SK-N-SH treated with all-trans-retinoic acid at 6 μM for 48 hours (cell line): ENCODE measurements at regions not wholly inside any gene's neighbourhood (a gene's known extent, or its start where the extent isn't known, plus 50 kb on each side); places are given as distances from the start of the nearest gene placed in this dataset.

Experiments
- ATAC-seq: fragments of 200-7000 bp; cut with Tn5 transposase; 3 replicates; pipeline ENCODE4 v1.9.1; 2020; ENCODE audit warnings: mild to moderate bottlenecking, moderate library complexity
- ARNTL ChIP-seq: fragments of 450-650 bp; formaldehyde crosslinking; IDR thresholded peaks from 2 replicates; pipeline ENCODE4 v1.5.0; 2020; ENCODE audit warnings: low read depth, mild to moderate bottlenecking, moderate library complexity, borderline replicate concordance
- CREB5 ChIP-seq: fragments of 250-450 bp; sonication (Bioruptor Pico); IDR thresholded peaks from 2 replicates; pipeline ENCODE4 v1.5.1; 2020; ENCODE audit warnings: low read depth, mild to moderate bottlenecking, moderate library complexity
- CSDC2 ChIP-seq: fragments of 250-450 bp; sonication (Bioruptor Pico); IDR thresholded peaks from 2 replicates; pipeline ENCODE4 v1.5.0; 2020; ENCODE audit warnings: mild to moderate bottlenecking, moderate library complexity
- ESRRG ChIP-seq: fragments of 250-450 bp; sonication (Bioruptor Pico); IDR thresholded peaks from 2 replicates; pipeline ENCODE4 v1.6.1; 2021; ENCODE audit warnings: mild to moderate bottlenecking
- GLIS3 ChIP-seq: fragments of 250-450 bp; sonication (Bioruptor Pico); IDR thresholded peaks from 2 replicates; pipeline ENCODE4 v1.5.0; 2020; ENCODE audit warnings: mild to moderate bottlenecking, moderate library complexity
- ISL1 ChIP-seq: fragments of 250-450 bp; sonication (Bioruptor Pico); IDR thresholded peaks from 2 replicates; pipeline ENCODE4 v2.1.2; 2022; ENCODE audit warnings: mild to moderate bottlenecking, moderate library complexity
- OSR1 ChIP-seq: fragments of 250-450 bp; sonication (Bioruptor Pico); IDR thresholded peaks from 2 replicates; pipeline ENCODE4 v1.8.0; 2022; ENCODE audit warnings: moderate library complexity, mild to moderate bottlenecking, inconsistent platforms
- PPARA ChIP-seq: fragments of 250-450 bp; sonication (Bioruptor Pico); IDR thresholded peaks from 2 replicates; pipeline ENCODE4 v1.5.0; 2020; ENCODE audit warnings: mild to moderate bottlenecking, borderline replicate concordance
- RARB ChIP-seq: fragments of 250-450 bp; sonication (Bioruptor Pico); IDR thresholded peaks from 2 replicates; pipeline ENCODE4 v1.8.0; 2021; ENCODE audit warnings: mild to moderate bottlenecking, moderate library complexity
- SNAI2 ChIP-seq: fragments of 250-450 bp; sonication (Bioruptor Pico); IDR thresholded peaks from 2 replicates; pipeline ENCODE4 v1.5.0; 2020; ENCODE audit warnings: mild to moderate bottlenecking, moderate library complexity
- TCF4 ChIP-seq: fragments of 250-450 bp; sonication (Bioruptor Pico); IDR thresholded peaks from 2 replicates; pipeline ENCODE4 v1.8.0; 2021; ENCODE audit warnings: mild to moderate bottlenecking, moderate library complexity, borderline replicate concordance
- TOX ChIP-seq: fragments of 250-450 bp; sonication (Bioruptor Pico); IDR thresholded peaks from 2 replicates; pipeline ENCODE4 v1.8.0; 2021; ENCODE audit warnings: mild to moderate bottlenecking, moderate library complexity, borderline replicate concordance
- ZC3H10 ChIP-seq: fragments of 250-450 bp; sonication (Bioruptor Pico); IDR thresholded peaks from 2 replicates; pipeline ENCODE4 v1.5.1; 2021; ENCODE audit warnings: mild to moderate bottlenecking, moderate library complexity
- ZFP3 ChIP-seq: fragments of 250-450 bp; sonication (Bioruptor Pico); IDR thresholded peaks from 2 replicates; pipeline ENCODE4 v1.5.0; 2020; ENCODE audit warnings: mild to moderate bottlenecking, moderate library complexity
- ZFP30 ChIP-seq: fragments of 450-650 bp; formaldehyde crosslinking; IDR thresholded peaks from 2 replicates; pipeline ENCODE4 v1.5.0; 2022; ENCODE audit warnings: mild to moderate bottlenecking, moderate library complexity
- ZNF565 ChIP-seq: fragments of 450-650 bp; formaldehyde crosslinking; conservative IDR thresholded peaks from 2 replicates; pipeline ENCODE4 v1.5.0; 2020; ENCODE audit warnings: low read depth, mild to moderate bottlenecking, moderate library complexity
- ZNF70 ChIP-seq: fragments of 450-650 bp; formaldehyde crosslinking; IDR thresholded peaks from 2 replicates; pipeline ENCODE4 v1.5.0; 2020; ENCODE audit warnings: mild to moderate bottlenecking, moderate library complexity
- ZNF8 ChIP-seq: fragments of 450-650 bp; formaldehyde crosslinking; IDR thresholded peaks from 2 replicates; pipeline ENCODE4 v1.5.0; 2020; ENCODE audit warnings: mild to moderate bottlenecking, moderate library complexity
- TF ChIP-seq, protein P1 (sequence below): fragments of 250-450 bp; sonication (Bioruptor Pico); IDR thresholded peaks from 2 replicates; pipeline ENCODE4 v1.8.0; 2020; ENCODE audit warnings: mild to moderate bottlenecking, moderate library complexity, borderline replicate concordance
- TF ChIP-seq, protein P2 (sequence below): fragments of 250-450 bp; sonication (Bioruptor Pico); IDR thresholded peaks from 2 replicates; pipeline ENCODE4 v1.8.0; 2021; ENCODE audit warnings: low read depth, mild to moderate bottlenecking, moderate library complexity, borderline replicate concordance
- TF ChIP-seq, protein P3 (sequence below): fragments of 250-450 bp; sonication (Bioruptor Pico); IDR thresholded peaks from 2 replicates; pipeline ENCODE4 v1.5.0; 2020; ENCODE audit warnings: mild to moderate bottlenecking, moderate library complexity

DNA sequence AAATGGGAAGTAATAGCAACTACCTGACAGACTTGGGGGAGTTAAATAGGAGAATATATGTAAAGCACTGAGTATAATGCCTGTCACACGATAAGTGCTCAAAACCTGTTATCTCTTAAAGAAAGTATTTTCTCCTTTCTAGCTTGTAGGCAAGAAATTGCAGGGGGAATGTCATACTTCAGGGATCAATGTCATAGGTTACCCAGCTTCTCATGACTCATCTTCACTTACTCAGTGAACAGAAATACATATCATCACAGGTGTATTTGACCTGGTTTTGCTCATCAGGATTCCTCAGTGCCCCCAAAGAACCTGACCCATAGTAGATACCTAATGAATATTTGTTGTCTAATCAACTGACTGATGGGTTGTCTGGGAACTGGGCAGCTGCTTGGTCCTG, 285.0 kb upstream of the ATP2B1 start:
- no peak for TF ChIP-seq ARNTL (CRISPR knock-in tag)
- TF ChIP-seq TOX (CRISPR knock-in tag) = no peak
- TF ChIP-seq, protein P1, sequence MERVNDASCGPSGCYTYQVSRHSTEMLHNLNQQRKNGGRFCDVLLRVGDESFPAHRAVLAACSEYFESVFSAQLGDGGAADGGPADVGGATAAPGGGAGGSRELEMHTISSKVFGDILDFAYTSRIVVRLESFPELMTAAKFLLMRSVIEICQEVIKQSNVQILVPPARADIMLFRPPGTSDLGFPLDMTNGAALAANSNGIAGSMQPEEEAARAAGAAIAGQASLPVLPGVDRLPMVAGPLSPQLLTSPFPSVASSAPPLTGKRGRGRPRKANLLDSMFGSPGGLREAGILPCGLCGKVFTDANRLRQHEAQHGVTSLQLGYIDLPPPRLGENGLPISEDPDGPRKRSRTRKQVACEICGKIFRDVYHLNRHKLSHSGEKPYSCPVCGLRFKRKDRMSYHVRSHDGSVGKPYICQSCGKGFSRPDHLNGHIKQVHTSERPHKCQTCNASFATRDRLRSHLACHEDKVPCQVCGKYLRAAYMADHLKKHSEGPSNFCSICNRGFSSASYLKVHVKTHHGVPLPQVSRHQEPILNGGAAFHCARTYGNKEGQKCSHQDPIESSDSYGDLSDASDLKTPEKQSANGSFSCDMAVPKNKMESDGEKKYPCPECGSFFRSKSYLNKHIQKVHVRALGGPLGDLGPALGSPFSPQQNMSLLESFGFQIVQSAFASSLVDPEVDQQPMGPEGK (CRISPR knock-in tag) = no peak
- TF ChIP-seq ESRRG (CRISPR knock-in tag) = no peak
- TF ChIP-seq GLIS3 = no peak
- TF ChIP-seq ZNF70 (CRISPR knock-in tag) = no peak
- TF ChIP-seq SNAI2 (CRISPR knock-in tag) = no peak
- no peak for TF ChIP-seq ZFP3 (CRISPR knock-in tag)
- TF ChIP-seq ZC3H10 (CRISPR knock-in tag) = no peak
- no peak for TF ChIP-seq CREB5 (CRISPR knock-in tag)
- ATAC-seq = no peak

DNA sequence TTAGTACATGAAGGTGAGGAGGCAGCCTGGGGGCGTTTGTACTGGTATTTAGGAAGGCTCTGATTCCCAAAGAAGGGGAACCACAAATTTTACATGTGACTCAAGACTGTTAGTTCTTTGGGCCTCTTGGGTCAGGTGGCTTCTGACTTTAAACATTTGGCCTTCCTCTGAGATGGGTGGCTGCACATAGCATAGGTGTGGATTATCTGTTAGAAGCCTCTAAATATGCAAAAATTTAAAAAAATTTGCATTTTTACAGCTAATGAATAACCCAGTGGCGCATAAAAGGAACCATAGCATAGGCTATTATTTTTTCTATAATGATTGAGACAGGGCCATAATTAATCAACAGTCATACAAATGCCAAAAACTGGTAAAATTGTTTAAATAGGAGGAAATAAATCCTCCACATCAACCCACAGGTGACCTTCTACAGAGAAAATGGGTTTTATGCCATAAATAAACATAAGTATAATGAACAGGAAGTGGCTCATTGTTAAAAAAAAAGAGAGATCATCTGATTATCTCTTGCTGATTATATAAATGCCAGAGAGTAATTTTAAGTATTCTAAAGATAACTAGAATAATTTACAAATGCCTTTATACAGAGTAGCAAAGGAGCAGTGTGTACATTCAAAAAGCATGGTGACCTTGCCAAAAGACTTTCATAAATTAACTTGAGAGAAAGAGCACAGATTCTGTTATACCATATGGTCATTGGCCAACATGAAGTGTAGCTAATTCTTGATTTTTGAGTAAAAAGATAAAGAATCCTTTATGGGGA, 284.2 kb upstream of the ATP2B1 start:
- no peak for ATAC-seq
- no peak for TF ChIP-seq RARB
- TF ChIP-seq, protein P2, sequence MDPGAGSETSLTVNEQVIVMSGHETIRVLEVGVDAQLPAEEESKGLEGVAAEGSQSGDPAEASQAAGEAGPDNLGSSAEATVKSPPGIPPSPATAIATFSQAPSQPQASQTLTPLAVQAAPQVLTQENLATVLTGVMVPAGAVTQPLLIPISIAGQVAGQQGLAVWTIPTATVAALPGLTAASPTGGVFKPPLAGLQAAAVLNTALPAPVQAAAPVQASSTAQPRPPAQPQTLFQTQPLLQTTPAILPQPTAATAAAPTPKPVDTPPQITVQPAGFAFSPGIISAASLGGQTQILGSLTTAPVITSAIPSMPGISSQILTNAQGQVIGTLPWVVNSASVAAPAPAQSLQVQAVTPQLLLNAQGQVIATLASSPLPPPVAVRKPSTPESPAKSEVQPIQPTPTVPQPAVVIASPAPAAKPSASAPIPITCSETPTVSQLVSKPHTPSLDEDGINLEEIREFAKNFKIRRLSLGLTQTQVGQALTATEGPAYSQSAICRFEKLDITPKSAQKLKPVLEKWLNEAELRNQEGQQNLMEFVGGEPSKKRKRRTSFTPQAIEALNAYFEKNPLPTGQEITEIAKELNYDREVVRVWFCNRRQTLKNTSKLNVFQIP = no peak
- no peak for TF ChIP-seq ZNF70 (CRISPR knock-in tag)
- no peak for TF ChIP-seq CREB5 (CRISPR knock-in tag)
- peak; percentile 78 for TF ChIP-seq ISL1 (CRISPR knock-in tag)
- no peak for TF ChIP-seq GLIS3
- TF ChIP-seq CSDC2 (CRISPR knock-in tag) = no peak
- TF ChIP-seq TCF4 (CRISPR knock-in tag) = peak; percentile 36; the same call in 1 of the 2 replicates
- TF ChIP-seq, protein P3, sequence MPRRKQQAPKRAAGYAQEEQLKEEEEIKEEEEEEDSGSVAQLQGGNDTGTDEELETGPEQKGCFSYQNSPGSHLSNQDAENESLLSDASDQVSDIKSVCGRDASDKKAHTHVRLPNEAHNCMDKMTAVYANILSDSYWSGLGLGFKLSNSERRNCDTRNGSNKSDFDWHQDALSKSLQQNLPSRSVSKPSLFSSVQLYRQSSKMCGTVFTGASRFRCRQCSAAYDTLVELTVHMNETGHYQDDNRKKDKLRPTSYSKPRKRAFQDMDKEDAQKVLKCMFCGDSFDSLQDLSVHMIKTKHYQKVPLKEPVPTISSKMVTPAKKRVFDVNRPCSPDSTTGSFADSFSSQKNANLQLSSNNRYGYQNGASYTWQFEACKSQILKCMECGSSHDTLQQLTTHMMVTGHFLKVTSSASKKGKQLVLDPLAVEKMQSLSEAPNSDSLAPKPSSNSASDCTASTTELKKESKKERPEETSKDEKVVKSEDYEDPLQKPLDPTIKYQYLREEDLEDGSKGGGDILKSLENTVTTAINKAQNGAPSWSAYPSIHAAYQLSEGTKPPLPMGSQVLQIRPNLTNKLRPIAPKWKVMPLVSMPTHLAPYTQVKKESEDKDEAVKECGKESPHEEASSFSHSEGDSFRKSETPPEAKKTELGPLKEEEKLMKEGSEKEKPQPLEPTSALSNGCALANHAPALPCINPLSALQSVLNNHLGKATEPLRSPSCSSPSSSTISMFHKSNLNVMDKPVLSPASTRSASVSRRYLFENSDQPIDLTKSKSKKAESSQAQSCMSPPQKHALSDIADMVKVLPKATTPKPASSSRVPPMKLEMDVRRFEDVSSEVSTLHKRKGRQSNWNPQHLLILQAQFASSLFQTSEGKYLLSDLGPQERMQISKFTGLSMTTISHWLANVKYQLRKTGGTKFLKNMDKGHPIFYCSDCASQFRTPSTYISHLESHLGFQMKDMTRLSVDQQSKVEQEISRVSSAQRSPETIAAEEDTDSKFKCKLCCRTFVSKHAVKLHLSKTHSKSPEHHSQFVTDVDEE = no peak
- TF ChIP-seq, all 23 proteins: peak for 2

DNA sequence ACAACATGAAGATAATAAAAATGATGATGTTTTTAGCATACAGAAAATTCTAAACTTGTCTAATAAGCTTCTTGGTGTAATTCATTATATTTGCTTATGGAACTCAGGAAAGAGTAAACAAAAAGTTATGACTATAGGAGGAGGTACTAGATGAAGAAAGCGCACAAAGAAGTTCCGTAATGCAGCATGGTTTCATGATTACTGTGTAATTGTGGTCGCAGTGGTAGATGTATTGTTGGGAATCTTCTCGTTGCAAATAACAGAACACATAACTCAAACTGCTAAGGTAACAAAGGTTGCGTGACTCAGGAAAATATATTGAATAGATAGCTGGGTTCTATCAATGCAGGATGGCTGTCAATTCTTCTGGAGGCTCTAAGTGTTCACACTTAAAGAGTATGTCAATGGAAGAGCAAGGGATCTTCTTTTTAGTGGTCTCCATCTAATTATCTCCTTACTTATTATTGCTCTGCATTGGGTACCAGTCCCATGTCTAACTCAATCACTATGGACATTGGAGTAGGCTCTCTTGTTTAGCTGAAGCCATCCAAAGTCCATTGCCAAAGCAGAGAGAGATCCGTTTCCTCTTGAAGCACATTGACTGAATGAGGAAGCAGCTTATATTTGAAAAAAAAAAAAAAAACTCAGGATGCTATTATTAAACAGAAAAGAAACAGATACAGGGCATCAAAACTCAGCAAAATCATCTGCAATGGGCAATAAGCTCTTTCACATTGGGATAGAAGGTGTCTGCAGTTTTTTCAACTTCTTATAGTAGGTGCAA, 283.4 kb upstream of the ATP2B1 start:
- no peak for ATAC-seq
- TF ChIP-seq ZNF70 (CRISPR knock-in tag) (no peak), PPARA (CRISPR knock-in tag) (no peak), CSDC2 (CRISPR knock-in tag) (no peak), ZFP3 (CRISPR knock-in tag) (no peak), ZFP30 (CRISPR knock-in tag) (no peak), SNAI2 (CRISPR knock-in tag) (no peak), ARNTL (CRISPR knock-in tag) (no peak), ZNF565 (CRISPR knock-in tag) (no peak), OSR1 (no peak), TOX (CRISPR knock-in tag) (no peak), ZNF8 (CRISPR knock-in tag) (no peak), RARB (no peak)
- TF ChIP-seq, protein P1 (CRISPR knock-in tag) = no peak
- TF ChIP-seq, protein P3 = no peak
